Liver (tissue), 8 donors: ENCODE measurements at regions not wholly inside any gene's neighbourhood (a gene's known extent, or its start where the extent isn't known, plus 50 kb on each side); places are given as distances from the start of the nearest gene placed in this dataset.

Source experiments
- DNase-seq: peaks from one replicate; pipeline ENCODE4 v3.0.0-alpha.2; 2017; ENCODE audit warnings: low spot score
- H3K27ac ChIP-seq, 2 donors: one replicate each; pipeline ENCODE4 v1.7.0; 2013; ENCODE audit warnings: inconsistent platforms in 2 of 2, low read length in 2 of 2, control low read depth in 1 of 2, low read depth in 1 of 2, mild to moderate bottlenecking in 1 of 2
- H3K27me3 ChIP-seq, 4 donors: one replicate each; pipeline versions ENCODE4 v1.6.1 to v1.7.0; 2013; ENCODE audit warnings: low read length in 3 of 4, inconsistent platforms in 1 of 4, mild to moderate bottlenecking in 1 of 4, moderate library complexity in 1 of 4; ENCODE audit not compliant: control insufficient read depth in 4 of 4, insufficient read depth in 4 of 4
- H3K36me3 ChIP-seq, 4 donors: one replicate each; pipeline versions ENCODE4 v1.6.1 to v1.7.0; 2013; ENCODE audit warnings: low read length in 3 of 4, mild to moderate bottlenecking in 3 of 4, low read depth in 1 of 4, moderate library complexity in 1 of 4; ENCODE audit not compliant: control insufficient read depth in 4 of 4, insufficient read depth in 3 of 4
- H3K4me1 ChIP-seq, 4 donors: one replicate each; pipeline versions ENCODE4 v1.6.1 to v1.7.0; 2013; ENCODE audit warnings: low read length in 3 of 4, mild to moderate bottlenecking in 3 of 4, moderate library complexity in 1 of 4; ENCODE audit not compliant: control insufficient read depth in 4 of 4, insufficient read depth in 4 of 4
- H3K4me3 ChIP-seq, 3 donors: one replicate each; pipeline versions ENCODE4 v1.6.1 to v1.7.0; 2013; ENCODE audit warnings: low read length in 3 of 3, control low read depth in 1 of 3, low read depth in 1 of 3, mild to moderate bottlenecking in 1 of 3
- H3K9ac ChIP-seq, 2 donors: one replicate each; pipeline ENCODE4 v1.7.0; 2013; ENCODE audit warnings: low read length in 2 of 2, mild to moderate bottlenecking in 2 of 2, moderate library complexity in 2 of 2, control low read depth in 1 of 2, low read depth in 1 of 2
- H3K9me3 ChIP-seq, 4 donors: one replicate each; pipeline versions ENCODE4 v1.6.1 to v1.7.0; 2013; ENCODE audit warnings: low read length in 3 of 4; ENCODE audit not compliant: control insufficient read depth in 4 of 4
- FOXA2 ChIP-seq: IDR thresholded peaks from 2 replicates; pipeline ENCODE4 v1.6.1; 2016; ENCODE audit warnings: antibody characterized with exemption
- HNF4A ChIP-seq, 2 donors: conservative IDR thresholded peaks; 2 replicates each; pipeline ENCODE4 v1.6.1; 2016; ENCODE audit warnings: antibody characterized with exemption in 2 of 2, mild to moderate bottlenecking in 2 of 2
- NR2F2 ChIP-seq: IDR thresholded peaks from 2 replicates; pipeline ENCODE4 v1.6.1; 2016; ENCODE audit warnings: antibody characterized with exemption
- RAD21 ChIP-seq, 2 donors: IDR thresholded peaks; 2 replicates each; pipeline ENCODE4 v1.6.1; 2016; ENCODE audit warnings: antibody characterized with exemption in 2 of 2, mild to moderate bottlenecking in 2 of 2
- REST ChIP-seq: IDR thresholded peaks from 2 replicates; pipeline ENCODE4 v1.6.1; 2016; ENCODE audit warnings: antibody characterized with exemption, mild to moderate bottlenecking
- WGBS: extraction: QIAGEN DNeasy Blood & Tissue Kit; methylation state at CpG from one replicate; pipeline ENCODE4 v1.1.7; 2013; 5-methylcytosine and 5-hydroxymethylcytosine counted together
- TF ChIP-seq, protein P1 (sequence below): fragments of 150-350 bp; IDR thresholded peaks from 2 replicates; pipeline ENCODE4 v1.5.1; 2017; ENCODE audit warnings: improper control_type of control experiment, low read depth, low read length; ENCODE audit not compliant: missing input control
- TF ChIP-seq, protein P2 (sequence below): IDR thresholded peaks from 2 replicates; pipeline ENCODE4 v1.6.1; 2016; ENCODE audit warnings: antibody characterized with exemption
- donor health status: healthy.
- donor health status: healthy.
- donor health status: healthy.
- donor health status: healthy.
- donor health status: healthy.

DNA sequence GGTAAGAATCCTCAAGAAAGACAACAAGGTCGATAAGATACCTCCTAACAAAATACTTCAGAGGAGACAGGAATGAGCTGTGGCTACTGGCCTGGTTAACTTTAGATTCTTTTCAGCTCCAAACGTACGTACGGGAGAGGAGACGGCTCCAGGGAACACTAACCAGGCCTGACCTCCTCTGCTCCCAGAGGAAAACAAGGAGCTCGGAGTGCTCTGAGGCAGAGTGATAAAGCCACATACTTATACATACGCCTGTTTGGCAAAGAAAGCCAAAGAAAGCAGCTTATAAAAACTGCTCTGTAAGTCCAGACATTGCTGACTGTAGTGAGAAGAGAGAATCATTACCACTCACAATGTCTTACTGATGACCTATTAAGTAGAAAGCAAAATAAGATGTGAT lies 263.9 kb downstream of the MZT1 start:
- no peak for DNase-seq
- TF ChIP-seq NR2F2 (peak; percentile 67), RAD21 (IDR thresholded peaks at IDR 0.05) (no peak), FOXA2 (no peak), REST (no peak)
- TF ChIP-seq, protein P1, sequence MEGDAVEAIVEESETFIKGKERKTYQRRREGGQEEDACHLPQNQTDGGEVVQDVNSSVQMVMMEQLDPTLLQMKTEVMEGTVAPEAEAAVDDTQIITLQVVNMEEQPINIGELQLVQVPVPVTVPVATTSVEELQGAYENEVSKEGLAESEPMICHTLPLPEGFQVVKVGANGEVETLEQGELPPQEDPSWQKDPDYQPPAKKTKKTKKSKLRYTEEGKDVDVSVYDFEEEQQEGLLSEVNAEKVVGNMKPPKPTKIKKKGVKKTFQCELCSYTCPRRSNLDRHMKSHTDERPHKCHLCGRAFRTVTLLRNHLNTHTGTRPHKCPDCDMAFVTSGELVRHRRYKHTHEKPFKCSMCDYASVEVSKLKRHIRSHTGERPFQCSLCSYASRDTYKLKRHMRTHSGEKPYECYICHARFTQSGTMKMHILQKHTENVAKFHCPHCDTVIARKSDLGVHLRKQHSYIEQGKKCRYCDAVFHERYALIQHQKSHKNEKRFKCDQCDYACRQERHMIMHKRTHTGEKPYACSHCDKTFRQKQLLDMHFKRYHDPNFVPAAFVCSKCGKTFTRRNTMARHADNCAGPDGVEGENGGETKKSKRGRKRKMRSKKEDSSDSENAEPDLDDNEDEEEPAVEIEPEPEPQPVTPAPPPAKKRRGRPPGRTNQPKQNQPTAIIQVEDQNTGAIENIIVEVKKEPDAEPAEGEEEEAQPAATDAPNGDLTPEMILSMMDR, result no peak
- H3K4me1 ChIP-seq, result peaks cover 0 to 12% (median 2%) of the 10 kb centered on the region in 4 donors
- H3K9me3 ChIP-seq, result no peaks in the 10 kb centered on the region
- H3K4me3 ChIP-seq, result no peak overlapping the region
- H3K9ac ChIP-seq, result no peak overlapping the region
- WGBS, result 54% methylated on average over 7 of the region's 7 CpGs
- H3K27me3 ChIP-seq, result no peaks in the 10 kb centered on the region
- H3K27ac ChIP-seq, result no peak overlapping the region
- no peaks in the 10 kb centered on the region for H3K36me3 ChIP-seq

- peaks cover 0 to 12% (median 2%) of the 10 kb centered on the region in 4 donors for H3K4me1 ChIP-seq
- TF ChIP-seq, protein P2, sequence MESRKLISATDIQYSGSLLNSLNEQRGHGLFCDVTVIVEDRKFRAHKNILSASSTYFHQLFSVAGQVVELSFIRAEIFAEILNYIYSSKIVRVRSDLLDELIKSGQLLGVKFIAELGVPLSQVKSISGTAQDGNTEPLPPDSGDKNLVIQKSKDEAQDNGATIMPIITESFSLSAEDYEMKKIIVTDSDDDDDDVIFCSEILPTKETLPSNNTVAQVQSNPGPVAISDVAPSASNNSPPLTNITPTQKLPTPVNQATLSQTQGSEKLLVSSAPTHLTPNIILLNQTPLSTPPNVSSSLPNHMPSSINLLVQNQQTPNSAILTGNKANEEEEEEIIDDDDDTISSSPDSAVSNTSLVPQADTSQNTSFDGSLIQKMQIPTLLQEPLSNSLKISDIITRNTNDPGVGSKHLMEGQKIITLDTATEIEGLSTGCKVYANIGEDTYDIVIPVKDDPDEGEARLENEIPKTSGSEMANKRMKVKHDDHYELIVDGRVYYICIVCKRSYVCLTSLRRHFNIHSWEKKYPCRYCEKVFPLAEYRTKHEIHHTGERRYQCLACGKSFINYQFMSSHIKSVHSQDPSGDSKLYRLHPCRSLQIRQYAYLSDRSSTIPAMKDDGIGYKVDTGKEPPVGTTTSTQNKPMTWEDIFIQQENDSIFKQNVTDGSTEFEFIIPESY, result no peak
- TF ChIP-seq HNF4A (conservative IDR thresholded peaks at IDR 0.05), result peak in 1 of 2 donors; percentile 15
- H3K9ac ChIP-seq, result no peak overlapping the region
- DNase-seq, result no peak
- no peaks in the 10 kb centered on the region for H3K9me3 ChIP-seq
- H3K27ac ChIP-seq, result no peak overlapping the region
- H3K27me3 ChIP-seq, result no peaks in the 10 kb centered on the region
- H3K36me3 ChIP-seq, result no peaks in the 10 kb centered on the region
- H3K4me3 ChIP-seq, result no peak overlapping the region
Measured at GRCh38 chr13:72462726-72463125, 264.7 kb downstream of the MZT1 start.

DNA sequence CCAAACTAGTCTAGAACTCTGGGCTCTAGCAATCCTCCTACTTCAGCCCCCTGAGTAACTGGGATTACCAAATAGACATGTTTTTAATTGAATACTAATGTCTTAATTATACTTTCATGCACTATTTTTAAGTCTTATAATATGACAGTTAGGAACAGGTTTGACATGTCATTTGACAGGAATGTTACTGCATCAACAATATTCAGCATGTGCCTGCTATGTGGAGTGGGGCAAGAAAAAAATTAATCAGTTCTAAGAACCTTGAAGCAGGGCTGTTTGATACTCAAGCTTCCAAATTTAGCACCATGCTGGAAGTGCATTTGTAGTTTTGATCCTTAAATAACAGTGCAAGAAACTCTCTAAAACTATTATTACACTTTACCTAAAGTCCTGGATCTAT lies 265.3 kb downstream of the MZT1 start:
- Histone ChIP-seq H3K4me1 (peaks cover 0 to 12% (median 2%) of the 10 kb centered on the region in 4 donors), H3K9me3 (no peaks in the 10 kb centered on the region), H3K27ac (no peak overlapping the region), H3K27me3 (no peaks in the 10 kb centered on the region), H3K9ac (no peak overlapping the region), H3K36me3 (no peaks in the 10 kb centered on the region), H3K4me3 (no peak overlapping the region)
- TF ChIP-seq, protein P2, result no peak
- no peak for DNase-seq
